Sciatic nerve (tissue), 2 donors: ENCODE measurements at regions not wholly inside any gene's neighbourhood (a gene's known extent, or its start where the extent isn't known, plus 50 kb on each side); places are given as distances from the start of the nearest gene placed in this dataset.

Experiments used
- ATAC-seq: fragments of 200-7000 bp; cut with Tn5 transposase; one replicate; pipeline ENCODE4 v1.9.1; 2020; ENCODE audit warnings: mild to moderate bottlenecking, moderate library complexity
- DNase-seq: peaks from one replicate; pipeline ENCODE4 v3.0.0-alpha.2; 2020; ENCODE audit warnings: low spot score
- intact Hi-C: fragments of 100-400 bp; cut with DNase I; formaldehyde crosslinking; loops from one replicate; pipeline ENCODE4 v1.14.2; 2022
- donor health status: DM: no; HTN: no; CAD: no.
- donor health status: DM: no; HTN: no; CAD: no.

DNA sequence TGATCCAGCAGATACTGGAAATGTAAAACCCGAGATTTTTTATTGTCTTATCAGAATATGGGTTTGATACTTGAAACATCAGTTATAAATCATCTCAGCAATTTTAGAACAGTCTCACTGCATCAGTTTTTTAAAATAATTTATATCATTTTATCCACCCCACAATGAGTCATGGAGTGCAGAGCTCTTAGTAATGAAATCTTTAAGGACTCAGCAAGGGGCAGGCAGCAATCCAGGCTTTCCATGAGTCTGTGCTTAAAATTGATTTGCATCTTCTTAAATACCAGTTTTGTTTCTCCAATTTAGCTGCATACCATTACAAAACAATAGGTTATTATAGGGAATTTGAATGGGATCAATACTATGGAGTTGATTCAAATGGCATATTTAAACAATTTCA lies 832.3 kb downstream of the C6orf118 start:
- DNase-seq = no peak
- ATAC-seq = no peak
- intact Hi-C loops = no loop called here

- intact Hi-C loops = no loop called here
- DNase-seq (no peak), ATAC-seq (no peak)
These were observed 840.0 kb downstream of the C6orf118 start for GRCh38 chr6:164469276-164469949.

GRCh38 chr6:164455835-164456234 lies 853.6 kb downstream of the C6orf118 start:
- DNase-seq (no peak), ATAC-seq (no peak)
- intact Hi-C loops = no loop called here

DNA sequence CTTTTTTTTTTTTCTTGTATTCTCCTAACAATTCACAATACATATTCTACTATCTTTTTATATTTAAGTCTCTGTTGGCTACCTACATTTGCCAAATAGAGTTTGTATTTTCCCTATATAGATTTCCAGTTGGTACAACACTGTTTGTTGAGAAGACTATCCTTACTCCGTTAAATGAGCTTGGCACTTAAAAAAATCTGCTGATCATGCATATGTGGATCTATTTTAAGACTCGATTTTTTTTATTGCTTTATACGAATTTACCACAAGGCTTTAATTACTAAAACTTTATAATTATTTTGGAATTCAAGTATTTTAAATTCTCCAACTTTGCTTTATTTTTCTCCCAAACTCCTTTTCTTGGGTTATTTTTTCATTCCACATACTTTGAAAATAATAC lies 855.6 kb downstream of the C6orf118 start:
- ATAC-seq (no peak), DNase-seq (no peak)
- intact Hi-C loops = no loop called here

- no peak for ATAC-seq
- intact Hi-C loops = no loop called here
- DNase-seq = no peak
These were observed 866.8 kb downstream of the C6orf118 start for GRCh38 chr6:164442572-164442971.

DNA sequence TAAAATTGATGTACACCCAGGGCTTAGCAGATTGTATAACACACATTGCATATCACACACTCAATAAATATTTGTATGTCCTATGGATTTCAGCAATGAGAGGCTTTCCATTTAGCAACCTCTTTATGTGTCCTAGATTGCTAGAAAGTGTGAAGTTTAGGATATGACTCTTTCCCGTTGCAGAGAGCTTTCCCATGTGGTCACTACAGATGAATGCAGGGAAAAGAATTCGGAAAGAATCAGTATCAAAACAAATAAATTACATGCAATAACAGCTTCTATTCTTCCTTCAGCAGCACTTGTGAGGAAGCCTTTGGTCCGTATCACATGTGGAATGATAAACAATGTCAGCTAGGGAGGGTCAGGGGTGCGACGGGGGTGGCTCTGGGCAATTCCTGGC lies 870.1 kb downstream of the C6orf118 start:
- intact Hi-C loops = no loop called here
- ATAC-seq (no peak), DNase-seq (no peak)

GRCh38 chr6:164436976-164437375 lies 872.4 kb downstream of the C6orf118 start:
- DNase-seq (no peak), ATAC-seq (no peak)
- intact Hi-C loops = no loop called here

GRCh38 chr6:164427728-164428402 lies 881.5 kb downstream of the C6orf118 start:
- intact Hi-C loops = no loop called here
- ATAC-seq (no peak), DNase-seq (no peak)

- intact Hi-C loops = no loop called here
- no peak for ATAC-seq
- no peak for DNase-seq
These were observed 884.9 kb downstream of the C6orf118 start for GRCh38 chr6:164424489-164424888.

DNA sequence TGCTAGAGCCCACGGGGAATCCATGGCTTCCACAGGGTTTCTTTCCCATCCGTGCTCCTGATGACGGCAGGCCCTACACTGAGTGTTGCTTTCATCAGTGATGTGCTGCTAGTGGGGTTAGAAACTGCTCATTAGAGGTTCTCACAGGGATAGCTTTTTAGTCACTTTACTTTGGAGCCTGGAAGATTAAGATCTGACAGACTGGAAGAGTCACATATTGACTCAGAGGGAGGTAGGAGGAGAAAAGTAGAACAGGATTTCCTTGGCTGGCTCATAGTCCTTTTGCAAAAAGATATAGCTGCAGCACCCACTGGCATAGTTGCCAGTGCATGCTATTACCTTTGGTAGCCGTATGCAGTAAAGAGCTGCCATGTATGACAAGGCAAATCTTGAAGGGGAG lies 890.3 kb downstream of the C6orf118 start:
- DNase-seq = no peak
- no peak for ATAC-seq
- intact Hi-C loops = no loop called here

- DNase-seq = no peak
- no peak for ATAC-seq
- intact Hi-C loops = no loop called here
These were observed 891.2 kb downstream of the C6orf118 start for GRCh38 chr6:164418262-164418588.

- no peak for DNase-seq
- intact Hi-C loops = no loop called here
- no peak for ATAC-seq
These were observed 891.7 kb downstream of the C6orf118 start for GRCh38 chr6:164417537-164418261.

- intact Hi-C loops = no loop called here
- ATAC-seq = no peak
- DNase-seq = no peak
These were observed 893.4 kb downstream of the C6orf118 start for GRCh38 chr6:164415832-164416563.

- intact Hi-C loops = no loop called here
- DNase-seq (no peak), ATAC-seq (no peak)
These were observed 894.7 kb downstream of the C6orf118 start for GRCh38 chr6:164414695-164415094.

DNA sequence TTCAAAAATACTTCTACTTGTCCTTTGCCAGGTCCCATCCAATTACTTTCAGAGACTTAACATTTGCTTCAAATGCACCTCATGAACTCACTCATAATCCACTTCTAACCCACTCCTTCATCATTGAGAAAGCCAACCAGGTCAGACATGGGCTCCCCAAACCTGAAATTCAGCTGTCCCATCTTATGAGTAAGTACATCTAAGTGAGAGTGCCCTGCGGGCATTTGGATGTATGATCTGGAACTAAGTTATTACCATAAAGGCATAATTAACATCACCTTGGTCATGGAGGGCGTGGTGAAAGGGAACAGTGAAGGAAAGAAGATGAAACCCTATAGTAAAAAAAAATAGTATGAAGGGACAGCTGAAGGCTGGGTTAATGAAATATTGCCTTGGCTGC lies 896.8 kb downstream of the C6orf118 start:
- no peak for ATAC-seq
- intact Hi-C loops = no loop called here
- no peak for DNase-seq

DNA sequence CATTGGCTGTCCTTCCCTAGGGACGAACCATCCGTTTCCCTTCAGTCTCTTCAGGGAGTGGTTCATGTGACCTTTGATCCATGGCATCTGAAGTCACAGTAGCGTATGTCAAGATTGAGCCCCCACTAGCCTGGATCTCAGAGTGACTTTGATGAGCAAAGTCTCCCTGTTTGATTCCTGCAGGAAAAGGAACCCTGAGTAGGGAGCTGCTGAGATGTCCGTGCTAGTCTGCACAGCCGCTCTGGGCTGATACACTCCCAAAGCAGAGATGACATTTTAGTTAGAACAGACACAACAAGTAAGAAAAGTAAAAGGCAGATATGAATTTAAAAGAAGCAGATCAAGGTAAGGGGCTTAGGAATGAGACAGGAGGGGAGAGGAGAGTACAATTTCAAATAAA lies 899.4 kb downstream of the C6orf118 start:
- intact Hi-C loops = no loop called here
- ATAC-seq (peak; percentile 31), DNase-seq (no peak)

DNA sequence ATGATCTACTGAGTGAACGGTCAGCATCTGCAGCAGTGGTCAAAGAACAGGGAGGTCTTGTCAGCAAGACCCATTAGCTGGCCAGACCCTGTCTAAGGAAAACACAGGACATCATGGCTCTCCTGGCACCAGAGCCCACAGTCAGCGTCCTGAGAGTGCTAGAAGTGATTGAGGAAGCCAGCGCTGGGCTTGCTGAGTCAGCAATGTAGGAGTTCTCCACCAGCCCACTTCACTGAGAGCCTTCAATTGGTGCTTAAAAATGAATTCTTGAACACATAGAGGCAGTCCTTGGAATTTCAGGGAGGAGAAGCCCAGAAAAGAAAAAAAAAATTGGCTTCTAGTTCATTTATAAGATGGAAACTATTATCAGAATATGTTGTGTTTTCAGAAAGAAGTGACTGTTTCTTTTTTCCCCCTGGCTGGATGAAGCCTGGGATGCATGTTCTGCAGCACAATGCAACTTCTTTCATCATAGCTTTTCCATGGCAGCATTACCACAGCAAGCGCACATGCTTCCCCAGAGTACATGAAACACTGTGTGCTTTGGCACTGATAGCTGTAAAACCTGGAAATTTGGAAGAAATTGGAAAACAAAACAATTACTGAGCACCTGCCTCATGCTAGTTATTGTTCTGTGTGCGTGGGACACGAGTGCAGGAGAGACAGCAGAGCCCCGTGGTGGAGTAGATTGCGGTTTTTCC lies 899.9 kb downstream of the C6orf118 start:
- DNase-seq = no peak
- intact Hi-C loops = loop anchor here (10.0 kb wide), 1 partner anchor 445 kb away; no protein-coding TSS in a partner anchor

GRCh38 chr6:164408868-164409267 lies 900.5 kb downstream of the C6orf118 start:
- DNase-seq (no peak), ATAC-seq (no peak)
- intact Hi-C loops = loop anchor here (10.0 kb wide), 1 partner anchor 444 kb away; no protein-coding TSS in a partner anchor

More for the DNA sequence above, 899.9 kb downstream of the C6orf118 start:
- peak; percentile 93 for ATAC-seq
